Hepatocyte (in vitro differentiated cells): ENCODE measurements at regions not wholly inside any gene's neighbourhood (a gene's known extent, or its start where the extent isn't known, plus 50 kb on each side); places are given as distances from the start of the nearest gene placed in this dataset.
"Not testable (repeated sequence)": the region's sequence is repeated elsewhere in the genome, so short reads cannot be mapped to it uniquely, and the experiment has no call there.

Experiments used
- CTCF ChIP-seq: fragments of 200-600 bp; sonication (generic); IDR thresholded peaks from 2 replicates; pipeline ENCODE4 v1.5.1; 2016; ENCODE audit warnings: antibody characterized with exemption, mild to moderate bottlenecking; ENCODE audit not compliant: poor library complexity
- EZH2 ChIP-seq: fragments of 200-600 bp; sonication (generic); IDR thresholded peaks from 2 replicates; pipeline ENCODE4 v1.6.1; 2016; ENCODE audit warnings: antibody characterized with exemption, mild to moderate bottlenecking, borderline replicate concordance

GRCh38 chr6:180091-180694 is 112.1 kb upstream of the DUSP22 start:
- TF ChIP-seq CTCF, EZH2: not testable (repeated sequence)
